HUDEP-2 (cell line): ENCODE measurements at regions not wholly inside any gene's neighbourhood (a gene's known extent, or its start where the extent isn't known, plus 50 kb on each side); places are given as distances from the start of the nearest gene placed in this dataset.
"Not testable (repeated sequence)": the region's sequence is repeated elsewhere in the genome, so short reads cannot be mapped to it uniquely, and the experiment has no call there.

Experiments
- DNase-seq, 76 experiments: peaks; one replicate each; lab custom pipeline; 2025; ENCODE audit not compliant: unreplicated experiment in 76 of 76; lab: John Stamatoyannopoulos, UW

DNA sequence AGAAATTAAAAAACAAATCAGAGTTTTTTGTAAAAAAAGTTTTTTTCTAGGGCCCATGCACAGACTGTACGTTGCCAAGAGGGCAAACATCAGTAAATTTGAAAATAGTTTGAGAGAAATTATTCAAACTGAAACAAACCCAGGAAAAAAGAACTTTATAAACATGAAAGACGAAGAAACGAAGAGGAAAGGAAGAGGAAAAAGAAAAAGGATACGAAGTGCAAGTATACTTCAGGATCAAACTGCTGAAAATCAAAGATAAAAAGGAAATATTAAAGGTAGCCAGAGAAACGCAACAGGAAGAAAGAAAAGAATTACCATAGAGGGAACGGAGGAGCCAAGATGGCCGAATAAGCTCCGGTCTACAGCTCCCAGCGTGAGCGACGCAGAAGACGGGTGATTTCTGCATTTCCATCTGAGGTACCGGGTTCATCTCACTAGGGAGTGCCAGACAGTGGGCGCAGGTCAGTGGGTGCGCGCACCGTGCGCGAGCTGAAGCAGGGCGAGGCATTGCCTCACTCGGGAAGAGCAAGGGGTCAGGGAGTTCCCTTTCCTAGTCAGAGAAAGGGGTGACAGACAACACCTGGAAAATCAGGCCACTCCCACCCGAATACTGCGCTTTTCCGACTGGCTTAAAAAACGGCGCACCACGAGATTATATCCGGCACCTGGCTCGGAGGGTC is 94.4 kb upstream of the GAS1 start:
- DNase-seq, result not testable (repeated sequence)

DNA sequence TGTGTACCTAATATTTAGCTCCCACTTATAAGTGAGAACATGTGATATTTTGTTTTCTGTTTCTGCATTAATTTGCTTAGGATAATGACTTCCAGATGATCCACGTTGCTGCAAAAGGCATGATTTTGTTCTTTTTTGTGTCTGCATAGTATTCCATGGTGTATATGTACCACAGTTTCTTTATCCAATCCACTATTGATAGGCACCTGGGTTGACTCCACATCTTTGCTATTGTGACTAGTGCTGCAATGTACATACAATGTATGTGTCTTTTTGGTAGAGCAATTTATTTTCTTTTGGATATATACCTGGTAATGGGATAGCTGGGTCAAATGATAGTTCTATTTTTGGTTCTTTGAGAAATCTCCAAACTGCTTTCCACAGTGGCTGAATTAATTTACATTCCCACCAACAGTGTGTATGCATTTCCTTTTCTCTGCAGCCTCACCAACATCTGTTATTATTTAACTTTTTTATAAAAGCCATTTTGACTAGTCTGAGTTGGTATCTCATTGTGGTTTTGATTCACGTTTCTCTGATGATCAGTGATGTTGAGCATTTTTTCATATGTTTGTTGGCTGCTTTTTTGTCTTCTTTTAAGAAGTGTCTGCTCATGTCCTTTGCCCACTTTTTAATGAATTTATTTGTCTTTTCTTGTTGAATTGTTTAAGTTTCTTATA is 102.8 kb upstream of the GAS1 start:
- not testable (repeated sequence) for DNase-seq

DNA sequence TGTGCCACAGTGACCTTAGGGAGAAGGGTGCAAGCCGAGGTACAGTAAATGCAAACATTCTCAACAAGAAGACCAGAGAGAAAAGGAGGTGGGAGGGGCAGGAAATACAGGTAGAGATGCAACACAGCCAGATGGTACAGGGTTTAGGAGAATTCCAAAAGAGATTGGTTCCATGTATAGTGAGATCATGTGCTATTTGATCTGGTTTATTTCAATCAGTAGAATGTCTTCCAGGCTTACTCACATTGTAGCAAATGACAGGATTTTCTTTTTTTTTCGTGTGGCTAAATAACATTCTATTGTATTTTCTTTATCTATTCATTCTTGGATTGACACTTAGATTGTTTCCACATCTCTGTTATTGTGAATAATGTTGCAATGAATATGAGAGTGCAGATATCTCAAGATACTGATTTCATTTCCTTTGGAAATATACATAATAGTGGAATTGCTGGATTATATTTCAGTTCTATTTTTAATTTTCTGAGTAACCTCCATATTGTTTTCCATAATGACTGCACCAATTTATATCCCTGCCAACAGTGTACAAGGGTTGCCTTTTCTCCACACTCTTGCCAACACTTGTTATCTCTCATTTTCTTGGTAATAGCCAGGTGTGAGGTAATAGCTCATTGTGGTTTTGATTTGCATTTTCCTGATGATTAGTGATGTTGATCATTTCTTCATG is 107.8 kb upstream of the GAS1 start:
- DNase-seq, result no peak

DNA sequence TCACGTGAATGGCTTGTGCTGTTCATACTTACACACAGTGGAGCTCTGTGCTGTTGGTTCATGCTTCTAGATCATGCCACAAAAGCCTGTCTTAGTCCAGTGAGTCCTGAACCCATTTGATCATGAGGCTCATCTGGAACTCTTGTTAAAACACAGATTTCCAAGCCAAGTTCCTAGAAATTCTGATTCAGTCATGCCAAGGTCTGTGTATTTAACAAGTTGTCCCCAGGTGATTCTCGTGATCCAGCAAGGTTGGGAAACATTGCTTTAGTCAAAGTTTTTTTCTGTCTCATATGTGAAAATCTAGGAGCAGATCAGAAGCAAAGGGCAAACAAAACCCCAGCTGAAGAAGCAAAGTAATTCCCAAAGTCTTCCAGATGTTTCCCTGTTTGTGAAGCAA is 112.5 kb upstream of the GAS1 start:
- DNase-seq, result no peak

DNA sequence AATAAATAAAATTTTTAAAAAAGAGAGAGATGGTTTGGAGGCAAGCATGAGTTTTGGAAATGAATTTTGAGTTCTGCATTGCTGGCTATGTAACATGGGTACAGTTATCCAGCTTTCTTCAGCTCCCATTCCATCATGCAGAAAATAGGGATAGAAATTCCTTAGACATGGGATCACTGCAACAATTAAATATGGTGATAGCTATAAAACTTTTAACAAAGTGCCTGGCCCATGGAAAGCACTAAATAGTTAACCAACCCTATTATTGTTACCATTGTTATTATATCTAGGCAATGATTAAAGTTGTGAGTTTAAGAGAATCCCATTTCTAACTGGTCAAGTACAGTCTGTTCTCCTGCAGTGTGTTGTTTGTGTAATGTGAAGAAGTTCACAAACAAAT is 115.4 kb upstream of the GAS1 start:
- DNase-seq, result no peak

DNA sequence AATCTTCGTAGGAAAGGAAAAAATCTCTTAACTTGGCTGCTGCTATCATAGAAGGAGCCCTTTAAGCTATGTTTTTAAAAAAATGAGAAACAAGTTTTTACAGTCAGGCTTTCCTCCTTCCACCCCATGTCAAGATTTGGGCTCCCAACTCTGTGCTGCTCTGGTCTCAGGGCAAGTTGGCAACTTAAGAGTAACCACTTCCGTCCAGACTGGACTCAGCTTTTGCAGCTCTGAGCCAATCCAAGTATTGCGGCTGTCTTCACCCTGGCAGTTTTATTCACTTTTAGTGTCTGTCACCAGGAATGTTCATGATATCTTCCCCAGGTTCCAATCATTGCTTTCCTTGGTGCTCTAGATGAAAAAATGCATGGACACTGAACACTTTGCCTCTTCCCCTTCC is 115.9 kb upstream of the GAS1 start:
- no peak for DNase-seq

DNA sequence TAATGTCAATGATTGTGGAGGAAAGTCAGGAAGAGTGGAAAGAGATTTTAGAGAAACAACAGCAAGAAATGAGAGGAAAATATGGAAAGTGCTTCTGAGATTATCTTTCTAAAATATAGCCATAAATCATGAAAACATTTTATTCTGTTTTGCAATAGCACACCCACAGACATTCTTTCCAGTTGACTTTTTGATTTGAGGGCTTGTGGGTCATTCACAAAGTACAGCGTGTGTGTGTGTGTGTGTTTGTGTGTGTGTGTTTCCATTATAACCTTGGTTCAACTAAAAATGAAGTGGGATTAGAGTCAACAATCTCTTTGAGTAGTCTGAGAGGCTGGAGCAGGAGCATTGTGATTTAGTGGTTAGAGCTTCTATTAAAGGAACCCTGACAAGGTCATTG is 116.6 kb upstream of the GAS1 start:
- DNase-seq, result no peak

DNA sequence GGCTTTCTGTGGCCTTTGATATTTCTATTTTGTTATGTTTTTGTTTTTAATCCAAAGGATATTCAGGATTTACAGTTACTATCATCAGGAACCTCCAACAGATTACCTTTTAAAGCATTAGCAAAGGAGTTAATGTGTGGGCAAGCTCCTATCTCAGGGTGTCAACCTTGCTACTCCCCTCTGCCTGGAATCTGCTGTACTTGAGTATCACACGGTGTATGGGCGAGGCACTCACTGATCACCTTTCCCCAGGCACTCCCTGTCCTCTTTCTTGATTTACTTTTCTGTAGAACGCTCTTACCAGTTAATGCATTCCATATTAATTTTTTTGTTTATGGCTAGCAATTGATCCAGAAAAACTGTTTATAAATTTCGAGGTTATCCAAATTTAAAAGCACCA is 117.0 kb upstream of the GAS1 start:
- DNase-seq, result no peak

DNA sequence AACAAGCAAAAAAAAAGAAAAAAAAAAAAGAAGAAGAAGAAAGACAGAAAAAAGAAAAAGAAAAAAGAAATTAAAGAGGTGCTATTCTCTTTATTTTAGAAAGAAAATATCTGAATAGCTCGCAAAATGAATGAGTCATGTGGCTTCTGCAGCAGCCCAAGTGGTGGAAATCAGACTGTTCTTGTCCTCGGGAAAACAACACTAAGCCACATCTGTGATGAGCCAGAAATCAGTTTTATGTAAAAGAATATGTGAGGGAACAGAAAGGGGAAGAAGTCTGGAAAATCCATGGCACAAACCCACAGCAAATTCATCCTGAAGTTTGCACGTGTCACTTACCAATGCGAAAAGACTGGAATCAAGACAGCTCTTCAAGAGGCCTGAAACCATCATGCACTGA is 118.7 kb upstream of the GAS1 start:
- no peak for DNase-seq

DNA sequence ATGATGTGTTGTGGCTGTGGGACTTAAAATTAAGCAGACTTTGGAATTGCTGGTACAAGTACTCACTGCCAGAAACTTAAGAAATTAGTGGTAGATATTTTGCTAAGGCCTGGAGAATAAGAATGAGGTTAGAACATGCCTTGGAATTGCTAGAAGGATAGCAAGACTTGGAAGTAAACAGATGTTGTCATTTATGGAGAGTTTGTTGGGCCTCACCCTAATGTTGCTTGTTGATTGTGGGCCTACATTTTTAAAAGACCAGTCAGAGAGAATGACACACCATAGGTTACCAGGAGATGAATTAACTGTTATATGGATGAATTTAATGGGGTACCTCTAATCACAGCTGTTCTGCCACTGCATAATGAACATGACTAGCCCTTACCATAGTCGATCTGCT is 120.1 kb upstream of the GAS1 start:
- DNase-seq, result no peak

DNA sequence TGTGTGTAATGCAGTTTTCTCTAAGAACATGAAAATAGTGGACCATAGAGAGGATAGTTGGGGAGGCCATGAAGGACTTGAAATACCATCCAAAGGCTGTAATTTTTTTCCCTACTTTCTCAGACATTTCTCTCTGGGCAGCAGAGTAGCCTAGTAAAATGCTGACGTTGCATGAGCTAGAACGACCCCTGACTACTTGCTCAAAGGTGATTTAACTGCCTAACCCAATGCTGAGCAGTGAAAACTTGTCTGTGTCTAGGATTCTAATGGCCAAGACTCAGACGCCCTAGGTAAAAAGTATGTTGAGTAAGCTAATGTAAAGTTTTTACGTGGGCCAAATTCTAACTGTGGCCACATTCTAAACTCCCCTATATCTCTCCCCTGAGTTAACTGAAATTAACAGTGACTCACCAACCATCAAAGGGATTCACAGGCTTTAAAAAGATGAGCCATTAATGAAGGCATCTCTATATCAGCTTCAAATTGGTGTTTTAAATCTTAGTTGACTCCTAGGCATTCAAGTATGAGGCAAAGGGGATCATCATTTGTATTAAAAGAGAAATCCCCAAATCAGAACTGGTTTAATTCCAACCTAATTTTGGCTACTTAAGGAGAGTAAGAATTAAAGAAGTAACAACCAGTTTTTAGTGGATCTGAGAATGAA is 121.0 kb upstream of the GAS1 start:
- no peak for DNase-seq

DNA sequence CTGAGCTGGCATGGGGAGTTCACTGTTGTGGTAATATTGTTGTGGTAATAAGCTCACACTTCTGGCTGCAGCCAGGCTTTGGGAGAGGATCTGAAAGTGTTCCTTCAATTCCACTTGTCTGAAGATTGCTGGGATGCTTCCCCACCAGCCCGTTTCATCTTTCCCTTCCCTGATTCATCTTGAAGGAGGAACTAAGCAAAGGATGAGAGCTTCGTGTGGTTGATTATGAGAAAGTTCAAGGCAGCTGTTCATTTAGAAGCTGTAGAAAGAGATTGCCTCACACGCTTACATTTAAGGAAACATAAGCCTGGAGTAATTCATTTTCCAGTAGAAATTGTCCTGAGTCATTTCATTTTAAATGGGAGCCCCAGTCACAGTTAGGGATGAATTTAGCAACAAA is 122.4 kb upstream of the GAS1 start:
- no peak for DNase-seq

DNA sequence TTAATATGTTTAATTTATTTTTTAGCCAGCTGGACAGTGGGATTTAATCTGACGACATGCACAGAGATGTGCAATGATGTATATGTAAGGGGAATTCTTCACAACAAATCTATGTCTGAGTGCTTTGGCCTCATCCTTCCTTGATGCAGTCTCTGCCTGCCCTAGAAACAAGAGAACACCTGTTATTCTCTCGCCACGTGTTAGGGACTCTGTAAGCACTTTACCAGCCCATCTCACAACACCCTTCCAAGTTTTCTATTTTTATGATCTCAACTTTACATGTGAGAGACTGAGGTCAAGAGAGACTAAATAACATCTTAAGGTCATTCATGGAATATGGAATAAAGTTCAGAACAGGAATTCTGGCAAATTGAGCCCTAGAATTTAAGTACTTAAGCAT is 123.0 kb upstream of the GAS1 start:
- no peak for DNase-seq

DNA sequence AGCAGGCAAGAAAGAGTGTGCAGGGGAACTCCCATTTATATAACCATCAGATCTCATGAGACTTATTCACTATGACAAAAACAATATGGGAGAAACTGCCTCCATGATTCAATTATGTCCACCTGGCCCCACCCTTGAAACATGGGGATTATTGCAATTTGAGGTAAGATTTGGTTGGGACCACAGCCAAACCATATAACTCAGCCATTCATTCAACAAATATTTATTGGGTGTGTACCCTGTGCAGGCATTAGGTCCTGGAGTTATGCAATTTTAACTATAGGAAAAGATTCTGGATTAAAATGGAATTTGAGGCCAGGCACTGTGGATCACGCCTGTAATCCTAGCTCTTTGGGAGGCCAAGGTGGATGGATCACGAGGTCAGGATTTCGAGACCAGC is 124.2 kb upstream of the GAS1 start:
- no peak for DNase-seq

DNA sequence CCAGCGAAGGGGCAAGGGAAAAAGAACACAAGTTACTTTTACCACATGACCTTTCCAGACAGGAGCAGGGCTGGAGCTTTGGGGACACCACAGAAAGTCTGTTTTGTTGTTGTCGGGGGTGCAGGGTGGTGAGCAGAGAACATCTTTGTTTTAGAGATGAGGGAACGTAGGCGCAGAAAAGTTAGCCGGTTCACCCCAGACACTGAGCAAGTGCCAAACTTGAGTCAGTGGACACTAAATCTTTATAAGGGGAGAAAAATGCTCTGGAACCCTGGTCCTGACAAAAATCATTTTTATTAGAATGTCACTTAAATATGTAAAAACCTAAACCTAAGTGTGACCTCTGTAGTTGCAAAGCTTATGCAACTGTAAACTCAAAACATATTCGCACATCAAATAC is 126.4 kb upstream of the GAS1 start:
- no peak for DNase-seq

DNA sequence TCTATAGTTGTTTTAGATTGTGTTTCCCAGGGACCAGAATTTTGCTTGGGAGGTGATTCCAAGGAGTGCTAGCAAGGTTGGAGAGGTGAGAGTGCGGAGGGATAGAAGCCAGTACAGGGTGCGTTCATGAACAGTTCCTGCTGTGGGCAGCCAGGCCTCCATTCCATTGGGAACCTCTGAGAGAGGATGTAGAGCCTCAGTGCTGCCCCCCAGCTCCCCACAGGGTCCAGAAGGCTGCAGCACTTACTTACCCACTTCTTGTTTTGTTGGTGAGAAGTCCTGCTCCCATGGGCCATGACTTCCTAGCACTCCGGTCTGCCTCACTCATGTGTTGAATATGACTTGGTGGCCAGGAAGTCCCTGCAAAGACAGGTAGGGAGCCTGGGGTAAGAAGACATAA is 128.2 kb upstream of the GAS1 start:
- no peak for DNase-seq

DNA sequence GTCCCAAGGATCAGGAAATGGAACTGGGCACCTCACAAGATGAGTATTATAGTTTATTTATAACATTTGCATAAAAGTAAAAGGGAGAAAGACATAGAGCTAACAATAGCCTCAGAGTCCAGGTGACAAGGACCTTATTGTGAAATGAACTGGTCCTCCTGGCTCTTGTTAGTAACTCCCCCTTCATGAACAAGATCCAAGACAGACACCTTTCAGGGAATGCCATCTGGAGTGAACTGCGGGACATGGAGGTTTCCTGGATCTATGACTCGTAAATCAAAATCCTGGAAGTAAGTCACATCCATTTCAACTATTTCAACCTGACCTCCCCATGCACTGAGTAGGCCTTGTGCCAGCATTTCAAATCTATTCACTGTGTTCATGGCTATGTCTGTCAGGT is 129.5 kb upstream of the GAS1 start:
- DNase-seq, result no peak

DNA sequence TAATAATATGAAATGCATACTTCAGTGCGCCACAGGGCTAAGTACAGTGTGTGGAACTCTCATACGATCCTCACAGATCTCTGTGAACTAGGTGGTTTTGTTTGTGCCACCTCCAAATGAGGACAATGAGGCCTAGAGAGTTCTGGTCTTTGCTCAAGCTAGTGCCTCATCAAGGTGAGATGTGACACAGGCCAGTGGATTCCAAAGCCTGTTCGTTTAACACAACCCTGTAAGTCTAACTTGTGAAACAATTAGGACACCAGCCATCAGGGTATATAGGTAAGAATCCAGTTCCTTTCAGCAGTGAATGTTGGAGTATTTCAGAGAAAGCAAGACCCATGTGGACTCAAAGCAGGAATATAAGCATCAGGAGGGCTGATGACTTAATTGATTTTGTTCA is 130.7 kb upstream of the GAS1 start:
- DNase-seq, result no peak

DNA sequence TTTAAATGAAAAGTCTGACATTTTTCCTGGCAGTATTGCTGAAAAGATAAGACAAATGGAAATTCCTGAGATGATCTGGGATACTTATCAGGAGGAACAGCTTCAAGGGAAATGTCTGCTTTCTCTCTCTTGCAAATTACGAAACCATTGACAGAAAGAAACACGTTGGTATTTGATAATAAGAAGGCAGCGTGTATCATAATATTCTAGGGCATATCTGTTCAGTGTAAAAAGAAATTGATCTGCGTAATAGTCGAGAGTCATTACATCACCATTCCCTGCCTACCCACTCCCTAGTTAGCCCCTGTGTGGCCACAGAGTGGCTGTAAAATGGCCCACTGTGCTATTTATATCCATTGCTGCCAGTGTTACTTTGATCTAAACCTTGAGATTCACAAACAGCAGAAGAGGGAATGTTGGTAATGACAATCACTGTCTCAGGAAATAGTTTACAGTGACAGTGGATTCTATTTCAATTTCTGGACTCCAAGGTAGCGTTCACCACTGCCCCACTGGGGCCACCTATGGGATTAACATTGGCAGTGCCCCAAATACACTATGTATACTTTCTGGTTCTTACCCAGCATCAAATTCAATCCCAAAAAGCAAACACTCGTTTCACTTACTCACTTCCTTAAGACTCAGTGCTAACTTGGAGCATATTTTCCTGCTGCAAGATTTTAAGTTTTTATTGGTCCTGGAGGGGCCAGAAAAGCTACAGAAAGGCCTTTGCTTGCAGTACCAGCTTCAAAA is 133.4 kb upstream of the GAS1 start:
- no peak for DNase-seq

DNA sequence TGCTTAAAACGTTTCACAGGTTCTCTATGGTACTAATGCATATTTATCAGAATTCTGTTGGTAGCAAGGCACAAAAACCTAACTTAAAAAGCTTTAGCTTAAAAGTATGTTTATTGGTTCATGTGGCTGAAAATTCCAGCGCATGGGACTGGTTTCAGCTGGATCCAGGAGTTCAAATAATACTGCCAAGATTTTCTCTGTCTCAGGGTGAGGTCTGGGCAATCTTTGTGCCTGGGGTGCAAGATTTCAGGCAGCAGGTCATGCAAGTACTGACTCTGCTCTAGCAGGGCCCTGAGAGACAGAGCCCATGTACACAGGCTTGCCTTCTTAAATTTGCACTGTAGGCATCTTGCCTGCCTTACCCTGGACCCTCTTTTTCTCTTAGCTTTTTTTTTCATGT is 134.2 kb upstream of the GAS1 start:
- DNase-seq, result no peak

DNA sequence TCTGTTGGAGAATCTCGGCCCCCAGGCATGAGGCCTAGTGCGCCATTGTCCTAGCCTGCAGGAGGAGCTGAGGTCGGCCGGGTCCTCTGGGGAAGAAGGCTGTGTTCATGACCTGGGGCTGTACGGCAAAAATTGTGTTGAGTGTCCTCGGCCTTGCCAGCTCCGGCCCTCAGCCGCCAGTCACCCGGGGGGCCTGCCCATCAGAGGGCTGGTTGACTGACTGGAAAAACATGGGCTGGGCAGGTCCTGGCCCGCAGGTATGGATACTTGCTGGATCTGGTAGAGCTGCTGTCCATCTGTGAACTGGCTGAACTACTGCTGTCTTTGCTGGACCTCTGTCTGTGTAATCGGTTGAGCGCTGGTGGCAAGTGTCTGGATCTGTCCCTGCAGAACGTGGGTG is 136.7 kb upstream of the GAS1 start:
- no peak for DNase-seq
